Effector CD8-positive, alpha-beta T cell (primary cell): ENCODE measurements at regions not wholly inside any gene's neighbourhood (a gene's known extent, or its start where the extent isn't known, plus 50 kb on each side); places are given as distances from the start of the nearest gene placed in this dataset.
"Not testable (repeated sequence)": the region's sequence is repeated elsewhere in the genome, so short reads cannot be mapped to it uniquely, and the experiment has no call there.

Source experiments
- DNase-seq: peaks from one replicate; lab custom pipeline; 2025; lab: John Stamatoyannopoulos, UW

DNA sequence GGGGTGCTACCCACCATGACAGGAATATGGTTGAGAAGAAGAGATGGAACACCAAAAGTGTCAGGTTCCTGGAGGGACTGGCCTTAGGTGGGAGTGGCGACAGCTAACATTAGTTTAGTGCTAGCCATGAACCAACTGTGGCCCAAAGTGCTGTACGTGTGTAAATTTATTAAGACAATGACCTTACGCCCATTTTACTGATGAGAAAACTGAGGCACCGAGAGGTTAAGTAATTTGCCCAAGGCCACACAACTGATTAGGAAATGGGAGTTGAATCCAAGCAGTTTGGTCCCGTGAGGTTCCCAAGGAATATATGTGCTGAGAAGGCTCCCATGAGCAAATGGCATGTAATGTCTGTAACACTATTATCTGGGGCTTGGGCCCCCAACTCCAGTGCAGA is 109.5 kb upstream of the SLC1A4 start:
- no peak for DNase-seq

DNA sequence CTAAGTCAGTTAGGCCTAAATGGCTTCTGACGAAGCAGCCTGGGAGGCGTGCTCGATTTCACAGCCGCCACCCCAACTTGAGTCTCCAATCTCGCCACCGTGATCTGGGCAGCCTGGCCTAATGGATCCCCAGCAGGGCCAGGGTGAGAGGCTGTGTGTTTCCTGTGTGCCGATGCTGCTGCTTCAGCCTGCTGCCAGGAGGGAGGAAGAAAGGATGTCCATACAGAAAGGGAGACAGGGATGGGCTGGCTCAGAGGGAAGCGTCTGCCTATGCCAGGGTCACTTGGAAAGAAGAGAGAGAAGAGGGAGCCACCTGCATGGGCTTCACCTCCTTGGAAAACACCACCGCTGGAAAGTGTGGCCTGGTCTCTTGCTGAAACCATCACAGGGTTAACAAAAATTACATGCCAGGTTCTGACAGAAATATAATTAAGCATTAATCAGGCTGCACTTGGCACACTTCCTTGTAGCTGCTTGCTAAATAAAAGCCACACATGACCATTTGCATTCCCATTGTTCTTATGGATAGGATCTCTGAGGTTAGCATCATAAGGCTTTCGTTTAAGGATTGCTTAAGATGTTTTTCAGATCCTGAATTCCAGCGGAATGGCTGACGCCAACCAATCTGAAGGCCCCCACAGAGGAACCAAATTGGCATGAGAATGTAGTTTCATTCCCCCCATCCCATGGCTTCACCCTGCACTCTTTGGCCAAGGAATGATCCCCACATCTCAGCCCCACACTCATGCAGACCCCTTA is 108.8 kb upstream of the SLC1A4 start:
- no peak for DNase-seq

DNA sequence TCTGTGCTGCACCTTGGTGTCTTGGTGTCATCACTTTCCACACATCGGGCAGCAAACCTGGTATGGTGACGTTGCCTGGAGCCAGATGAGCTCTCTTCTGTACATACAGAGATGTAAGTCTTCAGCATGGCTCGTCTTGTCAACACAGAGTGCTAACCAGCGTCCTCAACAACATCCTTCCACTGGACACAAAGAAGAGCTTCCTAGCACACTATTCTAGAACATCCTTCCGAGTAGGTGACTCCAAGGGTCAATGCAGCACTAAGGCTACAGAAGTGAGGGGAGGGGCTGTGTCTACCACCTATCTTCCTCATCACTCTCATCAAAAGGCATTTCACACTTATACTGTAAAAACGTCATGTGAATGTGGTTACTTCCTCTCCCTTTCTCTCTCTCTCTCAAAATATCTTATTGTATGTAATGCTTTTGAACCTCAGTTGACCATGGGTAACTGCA is 108.1 kb upstream of the SLC1A4 start:
- no peak for DNase-seq

DNA sequence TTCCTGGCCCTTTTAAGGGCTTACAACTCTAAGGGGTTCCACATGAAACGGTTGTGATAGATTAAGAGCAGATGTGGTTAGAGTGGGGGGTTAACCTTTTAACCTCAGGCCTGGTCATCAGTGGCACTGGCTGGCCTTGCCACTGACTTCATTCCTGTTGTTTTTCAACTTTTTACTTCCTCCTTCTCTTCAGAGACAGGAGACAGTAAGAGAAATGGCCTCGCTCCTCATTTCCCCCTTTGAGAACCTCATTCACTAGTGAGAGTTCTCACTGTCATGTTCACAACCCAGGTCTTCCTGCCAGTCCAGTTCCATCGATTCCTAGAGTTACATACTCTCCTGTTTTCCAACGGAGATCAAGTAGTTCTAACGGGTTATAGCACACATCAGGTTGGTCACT is 101.6 kb upstream of the SLC1A4 start:
- no peak for DNase-seq

DNA sequence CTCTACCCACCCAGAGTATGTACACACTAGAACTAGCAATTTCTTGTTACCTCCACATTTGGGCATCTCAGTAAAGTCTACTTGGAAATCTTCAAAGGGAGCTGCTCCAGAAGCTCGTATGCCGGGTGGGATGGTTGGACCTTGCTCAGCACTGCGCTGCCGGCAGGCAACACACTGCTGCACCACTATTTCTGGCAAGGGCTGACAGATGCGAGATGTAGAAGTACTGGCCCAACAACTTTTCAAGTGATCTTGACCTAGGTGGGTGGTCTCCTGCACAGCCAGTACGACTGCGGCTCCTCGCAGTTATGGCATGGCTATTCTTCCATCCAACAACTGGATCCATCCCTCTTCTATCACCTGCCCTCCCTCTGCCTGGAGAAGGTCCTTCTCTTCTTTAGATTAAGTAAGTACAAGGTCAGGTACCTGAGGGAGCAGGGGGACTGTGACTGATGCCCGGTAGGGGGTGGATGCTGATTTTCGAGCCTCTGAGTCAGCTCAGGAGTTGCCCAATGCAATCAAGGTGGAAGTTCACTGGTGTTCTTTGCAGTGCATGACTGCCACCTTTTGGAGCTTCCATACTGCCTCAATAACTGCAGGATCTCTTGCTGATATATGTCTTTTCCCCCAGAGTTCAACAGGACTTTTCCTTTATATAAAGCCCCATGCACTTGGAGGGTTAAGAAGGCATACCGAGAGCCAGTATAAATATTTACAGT is 100.4 kb upstream of the SLC1A4 start:
- DNase-seq = no peak

DNA sequence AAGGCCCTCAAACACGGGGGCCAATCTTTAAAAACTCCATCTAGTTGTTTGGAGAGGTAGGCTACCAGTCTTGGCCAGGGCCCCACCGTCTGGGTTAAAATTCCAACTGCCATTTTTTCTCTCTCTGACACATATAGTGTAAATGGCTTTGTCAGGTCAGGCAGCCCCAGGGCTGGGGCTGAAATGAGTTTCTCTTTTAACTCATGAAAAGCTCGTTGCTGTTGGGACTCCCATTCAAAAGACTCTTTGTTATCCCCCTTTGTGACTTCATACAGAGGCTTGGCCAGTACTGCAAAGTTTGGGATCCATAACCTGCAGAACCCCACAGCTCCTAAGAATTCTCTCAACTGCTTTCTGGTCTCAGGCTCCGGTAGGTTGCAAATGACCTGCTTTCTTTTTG is 99.4 kb upstream of the SLC1A4 start:
- DNase-seq = no peak

DNA sequence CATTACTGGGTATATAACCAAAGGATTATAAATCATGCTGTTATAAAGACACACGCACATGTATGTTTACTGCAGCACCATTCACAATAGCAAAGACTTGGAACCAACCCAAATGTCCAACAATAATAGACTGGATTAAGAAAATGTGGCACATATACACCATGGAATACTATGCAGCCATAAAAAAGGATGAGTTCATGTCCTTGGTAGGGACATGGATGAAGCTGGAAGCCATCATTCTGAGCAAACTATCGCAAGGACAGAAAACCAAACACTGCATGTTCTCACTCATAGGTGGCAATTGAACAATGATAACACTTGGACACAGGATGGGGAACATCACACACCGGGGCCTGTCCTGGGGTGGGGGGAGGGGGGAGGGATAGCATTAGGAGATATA is 92.6 kb upstream of the SLC1A4 start:
- DNase-seq = not testable (repeated sequence)

DNA sequence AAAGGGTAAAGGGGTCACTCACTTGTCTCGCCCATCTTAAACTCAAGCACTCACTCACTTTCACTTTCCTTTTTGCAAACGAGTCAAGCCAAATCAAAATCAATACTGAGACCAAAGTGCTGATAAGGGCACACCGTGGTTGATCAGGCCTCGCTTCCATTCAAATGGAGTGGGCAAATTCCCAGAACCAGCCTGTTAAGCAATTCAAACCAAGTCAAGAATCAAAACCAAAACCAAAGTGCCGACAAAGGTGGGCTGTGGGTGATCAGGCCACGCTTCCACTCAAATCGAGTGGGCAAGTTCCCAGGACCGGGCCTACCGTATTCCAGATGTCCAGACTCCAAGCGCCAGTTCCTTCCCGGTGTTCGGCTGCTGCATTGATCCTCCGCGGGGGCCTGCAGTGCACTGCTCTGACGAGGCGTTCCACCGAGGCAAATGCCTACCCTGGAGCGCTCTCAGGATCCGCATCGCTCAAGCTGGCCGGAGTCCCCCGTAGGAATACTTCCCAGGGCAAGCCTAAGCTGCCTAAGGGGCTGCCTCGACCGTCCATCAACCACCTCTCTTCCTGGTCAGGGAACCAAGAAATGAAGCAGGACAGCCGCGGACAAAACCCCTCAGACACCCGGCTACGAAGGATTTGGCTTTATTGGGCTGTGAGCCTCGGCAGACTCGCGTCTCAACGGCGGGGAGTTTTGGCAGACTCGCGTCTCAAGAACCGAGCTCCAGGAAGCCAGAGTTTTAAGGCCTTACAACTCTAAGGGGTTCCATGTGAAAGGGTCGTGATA is 89.9 kb upstream of the SLC1A4 start:
- DNase-seq = no peak

DNA sequence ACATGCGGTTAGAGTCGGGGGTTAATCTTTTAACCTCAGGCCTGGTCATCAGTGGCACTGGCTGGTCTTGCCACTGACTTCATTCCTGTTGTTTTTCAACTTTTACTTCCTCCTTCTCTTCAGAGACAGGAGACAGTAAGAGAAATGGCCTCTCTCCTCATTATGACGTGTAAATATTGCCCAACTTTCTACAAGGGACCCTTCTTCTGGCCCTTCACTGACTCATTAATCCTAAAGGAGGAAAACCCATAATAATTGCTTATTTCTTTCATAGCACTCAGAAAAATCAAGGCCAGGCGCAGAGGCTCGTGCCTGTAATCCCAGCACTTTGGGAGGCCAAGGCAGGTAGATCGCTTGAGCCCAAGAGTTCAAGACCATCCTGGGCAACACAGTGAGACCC is 89.3 kb upstream of the SLC1A4 start:
- DNase-seq = not testable (repeated sequence)

DNA sequence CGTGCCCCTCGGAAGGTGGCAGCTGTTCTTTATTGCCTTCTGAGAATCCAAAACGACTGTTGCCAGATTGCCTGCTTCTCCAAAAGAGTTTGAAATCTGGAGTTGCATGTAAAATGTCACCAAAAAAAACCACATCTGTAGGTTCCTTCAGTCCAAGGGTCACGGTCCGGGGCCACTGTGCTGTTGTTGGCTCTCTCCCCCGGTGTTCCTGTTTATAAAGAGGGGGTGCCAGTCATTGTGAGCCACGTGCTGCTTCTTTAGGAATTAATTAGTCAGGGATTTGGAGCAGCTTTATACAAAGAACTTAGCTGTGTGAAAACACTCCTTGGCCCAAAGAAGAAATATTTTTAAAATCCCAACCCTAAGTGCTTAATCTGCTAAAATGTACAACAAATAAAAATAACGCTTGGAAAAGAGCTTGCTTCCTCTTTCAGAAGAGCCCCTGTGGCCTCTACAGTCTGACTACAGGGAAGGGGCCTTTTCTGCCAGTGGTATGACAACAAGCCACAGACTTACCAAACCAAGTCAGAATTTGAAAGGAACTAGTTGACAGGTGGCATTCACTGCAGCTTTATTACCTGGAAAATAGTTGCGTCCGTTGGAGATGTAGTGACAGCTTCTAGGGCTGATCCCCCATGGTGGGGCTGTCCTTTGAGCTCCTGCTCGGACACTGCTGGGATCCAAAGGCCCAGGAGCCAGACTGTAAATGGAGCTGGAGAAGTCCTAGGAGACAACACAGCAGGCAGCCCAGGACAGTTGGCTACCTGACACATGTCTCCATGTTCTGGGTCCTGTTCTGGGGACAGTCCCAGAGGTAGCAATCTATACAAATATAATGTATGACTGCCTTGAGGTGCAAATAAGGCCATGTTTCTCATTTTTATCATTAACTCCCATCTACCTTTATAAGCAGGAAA is 84.5 kb upstream of the SLC1A4 start:
- DNase-seq = no peak

DNA sequence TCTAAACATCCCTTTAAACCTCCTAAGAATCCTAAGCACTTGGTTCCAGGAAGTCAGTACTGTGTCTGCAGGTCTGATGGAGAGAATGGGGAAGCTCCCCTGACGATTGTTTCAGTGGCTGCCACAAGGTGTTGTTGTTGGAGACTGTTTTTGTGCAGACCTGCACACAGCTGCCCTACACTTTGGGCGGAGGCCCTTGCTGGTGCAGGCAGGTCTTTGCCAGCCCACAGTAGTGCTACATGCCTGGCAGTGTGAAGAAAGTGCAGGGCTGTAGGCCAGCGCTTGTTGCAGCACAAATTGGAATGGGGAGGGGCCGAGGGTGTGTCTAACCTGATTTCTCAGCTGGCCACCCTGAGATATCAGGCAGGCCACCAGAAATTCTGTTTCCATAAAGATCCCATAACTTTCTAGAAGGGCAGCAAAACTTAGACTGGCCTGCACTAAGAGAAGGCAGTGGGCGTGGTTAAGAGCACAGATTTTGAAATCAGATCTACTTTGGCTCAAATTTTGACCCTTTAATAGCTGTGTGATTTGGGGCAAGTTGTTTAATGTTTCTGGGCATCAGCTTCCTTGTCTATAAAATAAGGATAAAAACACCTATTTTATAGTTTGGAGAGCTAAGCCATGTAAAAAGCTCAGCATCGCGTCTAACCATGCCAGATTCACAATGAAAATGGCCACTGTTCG is 83.7 kb upstream of the SLC1A4 start:
- no peak for DNase-seq

DNA sequence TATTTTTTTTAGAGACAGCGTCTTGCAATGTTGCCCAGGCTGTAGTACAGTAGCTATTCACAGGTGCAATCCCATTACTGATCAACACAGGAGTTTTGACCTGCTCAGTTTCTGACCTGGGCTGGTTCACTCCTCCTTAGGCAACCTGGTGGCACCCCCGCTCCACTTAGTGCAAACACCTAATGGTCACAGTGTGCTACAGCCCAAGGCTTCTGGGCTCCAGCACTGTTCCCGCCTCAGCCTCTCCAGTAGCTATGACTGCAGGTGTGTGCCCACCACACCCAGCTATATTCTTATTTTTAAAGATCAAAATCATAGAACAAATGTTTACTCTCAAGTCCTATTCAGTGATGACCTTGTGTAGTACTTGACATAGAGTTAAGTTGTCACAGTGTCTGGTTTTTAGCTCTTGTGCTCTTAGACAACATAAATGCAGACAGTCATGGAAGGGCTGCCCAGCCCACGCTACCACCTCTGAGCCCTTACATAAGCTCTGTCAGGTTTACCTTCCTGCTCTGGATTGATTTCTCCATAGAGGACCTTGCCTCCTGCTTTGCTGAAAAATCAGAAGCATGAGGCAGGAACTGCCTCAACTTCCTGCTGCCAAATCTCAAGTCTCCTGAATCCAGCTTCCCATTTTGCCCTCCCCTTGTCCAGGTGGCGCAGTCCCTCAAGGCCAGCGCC is 82.2 kb upstream of the SLC1A4 start:
- DNase-seq = no peak

DNA sequence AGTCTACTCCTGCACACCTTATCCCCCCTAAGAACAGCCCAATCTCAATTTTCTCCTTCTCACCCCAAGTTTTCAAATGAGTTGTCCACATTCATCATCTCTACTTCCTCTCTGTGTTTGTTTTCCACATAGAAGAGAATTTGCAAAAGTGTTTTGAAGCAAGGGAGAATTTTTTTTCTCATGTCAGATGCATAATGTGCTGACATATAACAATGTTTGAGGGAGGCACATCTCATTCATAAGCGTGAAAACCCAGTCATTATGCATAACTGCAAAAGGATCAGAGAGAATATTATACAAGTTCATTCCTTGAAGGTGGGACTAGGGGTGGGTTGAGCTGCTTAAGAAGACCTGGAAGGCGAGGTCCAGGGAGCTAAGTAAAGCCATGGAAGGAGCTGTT is 80.8 kb upstream of the SLC1A4 start:
- no peak for DNase-seq

DNA sequence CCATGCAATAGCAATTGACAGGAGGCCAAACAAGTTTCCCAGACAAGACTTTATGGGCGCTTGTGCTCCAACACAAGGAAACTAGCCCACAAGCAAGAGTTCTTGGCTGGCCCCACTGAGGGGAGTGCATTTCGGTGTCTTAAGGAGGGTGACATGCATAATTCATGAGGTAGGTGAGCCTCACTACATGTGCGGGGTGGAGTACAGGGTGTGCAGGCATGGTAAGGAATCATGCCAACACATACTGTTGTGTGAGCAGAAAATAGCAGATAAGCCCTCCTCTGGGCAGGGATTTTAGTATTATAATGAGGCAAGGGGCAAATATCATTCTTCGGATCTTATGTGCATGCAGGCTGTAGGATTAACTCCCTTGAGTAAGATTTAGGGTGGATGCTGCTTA is 78.7 kb upstream of the SLC1A4 start:
- DNase-seq = no peak

DNA sequence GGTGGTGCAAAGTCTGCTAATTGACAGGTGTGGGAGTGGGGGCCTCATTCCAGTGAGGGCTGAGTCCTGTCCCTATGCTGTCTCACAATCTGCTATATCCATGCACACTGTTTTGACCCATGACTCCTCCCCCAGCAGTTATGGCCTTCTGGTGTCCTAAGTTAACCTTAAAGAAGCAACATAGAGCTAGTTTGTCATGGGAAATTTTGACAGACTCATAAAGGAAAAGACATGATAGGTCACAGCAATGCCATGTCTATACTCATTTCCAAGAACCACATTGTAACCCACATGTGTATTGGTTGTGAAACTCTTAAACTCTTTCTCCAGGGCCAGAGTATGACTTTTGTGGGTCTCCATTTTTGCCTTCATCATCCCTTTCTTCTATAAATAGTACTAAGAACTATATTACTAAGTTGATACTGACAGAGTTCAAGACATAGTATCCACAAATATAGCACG is 78.2 kb upstream of the SLC1A4 start:
- no peak for DNase-seq

DNA sequence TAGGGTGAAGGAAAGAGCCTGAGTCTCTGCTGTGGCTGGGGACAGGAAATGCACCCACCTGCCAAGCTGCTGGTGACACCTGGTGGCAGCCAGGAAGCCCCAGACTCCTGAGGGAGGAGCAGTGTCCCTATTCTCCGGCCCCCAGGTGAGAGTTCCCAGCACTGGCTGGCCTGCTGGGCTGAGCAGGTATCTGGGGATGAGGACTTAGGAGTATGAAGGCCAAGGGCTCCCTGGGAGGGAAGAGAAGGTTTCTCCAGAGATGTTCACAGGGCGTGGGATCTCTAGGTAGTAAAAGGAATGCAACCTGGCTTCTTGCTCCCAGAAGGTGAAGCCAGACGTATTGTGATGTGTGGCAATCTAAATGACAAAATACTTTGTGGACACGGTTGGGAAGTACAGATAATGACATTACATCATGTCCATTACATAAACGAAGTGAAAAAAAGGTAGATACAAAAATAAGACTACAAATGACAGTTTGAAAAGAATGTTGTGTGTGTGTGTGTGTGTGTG is 75.8 kb upstream of the SLC1A4 start:
- DNase-seq = no peak

DNA sequence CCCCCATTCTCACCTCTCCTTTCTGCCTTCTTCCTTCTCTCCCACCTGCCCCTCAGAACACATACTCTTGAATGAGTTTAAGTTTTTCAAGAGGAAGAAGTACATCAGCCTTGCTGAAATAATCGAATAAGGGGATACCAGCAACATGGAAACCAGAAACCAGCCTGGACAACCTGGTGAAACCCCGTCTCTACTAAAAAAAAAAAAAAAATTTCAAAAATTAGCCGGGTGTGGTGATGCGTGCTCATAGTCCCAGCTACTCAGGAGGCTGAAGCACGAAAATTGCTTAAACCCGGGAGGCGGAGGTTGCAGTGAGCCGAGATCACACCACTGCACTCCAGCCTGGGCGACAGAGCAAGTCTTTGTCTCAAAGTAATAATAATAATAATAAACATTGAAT is 75.0 kb upstream of the SLC1A4 start:
- no peak for DNase-seq

DNA sequence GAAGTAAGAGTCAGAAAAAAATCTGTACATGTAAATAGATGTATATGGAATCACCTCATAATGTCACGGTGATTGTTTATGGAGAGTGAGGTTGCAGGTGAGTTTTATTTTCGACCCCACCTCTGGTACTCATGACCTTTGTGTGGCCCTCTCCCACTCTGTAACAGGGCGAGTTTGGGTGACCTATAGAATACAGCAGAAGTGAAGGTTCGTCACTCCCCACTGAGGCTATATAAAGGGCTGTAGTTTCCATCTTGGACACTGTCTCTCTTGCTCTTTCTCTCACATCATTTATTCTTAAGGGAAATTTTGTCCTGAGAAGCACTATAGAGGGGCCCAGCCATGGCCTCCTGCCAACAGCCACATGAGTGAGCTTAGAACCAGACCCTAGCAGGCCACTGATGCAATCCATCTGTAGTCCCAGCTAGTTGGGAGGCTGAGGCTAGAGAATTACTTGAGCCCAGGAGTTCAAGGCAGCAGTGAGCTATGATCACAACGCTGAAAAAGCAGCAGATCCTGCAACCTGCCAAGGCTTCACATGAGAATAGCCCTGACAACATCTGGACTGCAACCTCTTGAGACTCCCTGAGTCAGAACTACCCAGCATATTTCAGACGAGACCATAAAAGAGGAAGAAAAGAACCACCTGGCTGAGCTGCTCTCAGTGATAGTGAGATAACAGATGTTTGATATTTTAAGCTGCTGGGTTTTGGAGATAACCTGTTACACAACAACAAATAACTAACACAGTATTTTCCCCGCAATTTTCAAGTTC is 74.3 kb upstream of the SLC1A4 start:
- DNase-seq = no peak

DNA sequence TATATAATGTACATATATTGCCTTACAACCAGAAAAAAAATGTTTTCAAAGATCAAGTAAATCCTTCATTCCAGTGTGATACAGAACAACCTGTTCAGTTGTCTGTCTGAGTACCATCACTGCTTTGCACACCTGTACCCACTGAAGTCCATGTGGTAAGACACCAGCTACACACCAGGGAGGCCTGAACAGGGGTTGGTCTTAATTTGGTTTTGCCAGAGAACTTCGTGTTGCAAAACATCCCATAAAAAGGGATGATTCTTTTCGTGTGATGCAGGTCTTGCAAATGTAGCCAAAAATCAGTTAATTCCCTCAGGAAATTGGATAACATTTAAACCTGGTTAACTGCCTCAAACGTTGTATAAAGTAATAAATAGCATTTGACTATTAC is 73.7 kb upstream of the SLC1A4 start:
- no peak for DNase-seq
